Renal pelvis (tissue), 1 donor: ENCODE measurements at regions not wholly inside any gene's neighbourhood (a gene's known extent, or its start where the extent isn't known, plus 50 kb on each side); places are given as distances from the start of the nearest gene placed in this dataset.
A peak's percentile ranks its signal among the peaks of the same experiment; 100 is the strongest.

Source experiments
- DNase-seq: peaks from one replicate; pipeline ENCODE4 v3.0.0-alpha.2; 2013

GRCh38 chr14:42750771-42751170, 1144.1 kb downstream of the LRFN5 start:
- no peak for DNase-seq

- no peak for DNase-seq
Observed at GRCh38 chr14:42742084-42742483, 1135.4 kb downstream of the LRFN5 start.

GRCh38 chr14:42736408-42736807, 1129.7 kb downstream of the LRFN5 start:
- no peak for DNase-seq

- no peak for DNase-seq
Observed at GRCh38 chr14:42734041-42734440, 1127.4 kb downstream of the LRFN5 start.

- DNase-seq = no peak
Observed at GRCh38 chr14:42732005-42732404, 1125.3 kb downstream of the LRFN5 start.

- no peak for DNase-seq
Observed at GRCh38 chr14:42731480-42731879, 1124.8 kb downstream of the LRFN5 start.

GRCh38 chr14:42729681-42730080, 1123.0 kb downstream of the LRFN5 start:
- DNase-seq = no peak

- no peak for DNase-seq
Observed at GRCh38 chr14:42719391-42719790, 1112.7 kb downstream of the LRFN5 start.

- DNase-seq = no peak
Observed at GRCh38 chr14:42715316-42715715, 1108.6 kb downstream of the LRFN5 start.

GRCh38 chr14:42710071-42710470, 1103.4 kb downstream of the LRFN5 start:
- no peak for DNase-seq

GRCh38 chr14:42703501-42703900, 1096.8 kb downstream of the LRFN5 start:
- DNase-seq = no peak

- no peak for DNase-seq
Observed at GRCh38 chr14:42687421-42687820, 1080.7 kb downstream of the LRFN5 start.

GRCh38 chr14:42683707-42684106, 1077.0 kb downstream of the LRFN5 start:
- DNase-seq = no peak

- DNase-seq = no peak
Observed at GRCh38 chr14:42676636-42677035, 1070.0 kb downstream of the LRFN5 start.

- DNase-seq = no peak
Observed at GRCh38 chr14:42673963-42674362, 1067.3 kb downstream of the LRFN5 start.

- DNase-seq = no peak
Observed at GRCh38 chr14:42671636-42672035, 1065.0 kb downstream of the LRFN5 start.

- DNase-seq = peak; percentile 1
Observed at GRCh38 chr14:42665083-42665482, 1058.4 kb downstream of the LRFN5 start.

- DNase-seq = no peak
Observed at GRCh38 chr14:42664190-42664589, 1057.5 kb downstream of the LRFN5 start.

GRCh38 chr14:42654707-42655106, 1048.0 kb downstream of the LRFN5 start:
- no peak for DNase-seq

GRCh38 chr14:42642787-42643186, 1036.1 kb downstream of the LRFN5 start:
- DNase-seq = no peak

GRCh38 chr14:42633504-42634095, 1026.9 kb downstream of the LRFN5 start:
- DNase-seq = no peak

- no peak for DNase-seq
Observed at GRCh38 chr14:42629553-42629952, 1022.9 kb downstream of the LRFN5 start.

- no peak for DNase-seq
Observed at GRCh38 chr14:42628602-42629001, 1021.9 kb downstream of the LRFN5 start.

GRCh38 chr14:42626986-42627385, 1020.3 kb downstream of the LRFN5 start:
- DNase-seq = no peak
